HEK293 (cell line): ENCODE measurements at regions not wholly inside any gene's neighbourhood (a gene's known extent, or its start where the extent isn't known, plus 50 kb on each side); places are given as distances from the start of the nearest gene placed in this dataset.

Experiments used
- CTCF ChIA-PET: fragments of 350-600 bp; formaldehyde crosslinking; extraction: SDS; loops from one replicate; lab custom pipeline; 2021; ENCODE audit warnings: antibody characterized with exemption; lab: Yijun Ruan, JAX
- POLR2A ChIA-PET: fragments of 300-600 bp; formaldehyde crosslinking; extraction: SDS; loops from one replicate; lab custom pipeline; 2020; ENCODE audit warnings: antibody characterized with exemption, inconsistent platforms; lab: Yijun Ruan, JAX
- H3K27ac ChIP-seq: fragments of 200-500 bp; sonication (Bioruptor generic); 2 replicates; pipeline ENCODE4 v1.5.1; 2014; ENCODE audit warnings: low read depth, low read length, control low read depth, inconsistent platforms; ENCODE audit errors: extremely low read depth
- H3K36me3 ChIP-seq, 2 experiments: fragments of 200-500 bp in 1 of 2; sonication (Bioruptor generic) in 1 of 2; 1 replicate in 1 of 2; 2 replicates in 1 of 2; pipeline ENCODE4 v1.5.1; 2014 to 2017; ENCODE audit warnings: inconsistent platforms in 2 of 2, low read length in 2 of 2; ENCODE audit not compliant: control insufficient read depth in 2 of 2, insufficient read depth in 1 of 2
- H3K4me1 ChIP-seq: fragments of 200-500 bp; sonication (Bioruptor generic); 2 replicates; pipeline ENCODE4 v1.5.1; 2014; ENCODE audit warnings: mild to moderate bottlenecking, low read length, inconsistent platforms; ENCODE audit not compliant: control insufficient read depth, insufficient read depth
- H3K4me3 ChIP-seq: 2 replicates; pipeline ENCODE4 v1.5.1; 2011; ENCODE audit warnings: low read depth, mild to moderate bottlenecking, control low read depth, low read length, moderate library complexity
- H3K9me3 ChIP-seq: fragments of 200-500 bp; sonication (Bioruptor generic); 2 replicates; pipeline ENCODE4 v1.5.1; 2014; ENCODE audit warnings: low read depth, low read length, inconsistent platforms; ENCODE audit not compliant: control insufficient read depth, insufficient read depth
- BCL11A ChIP-seq: fragments of 450-650 bp; formaldehyde crosslinking; IDR thresholded peaks from 2 replicates; pipeline ENCODE4 v1.5.1; 2016; ENCODE audit warnings: low read depth, missing biosample characterization, missing genetic modification characterization
- GLI2 ChIP-seq: fragments of 450-650 bp; formaldehyde crosslinking; IDR thresholded peaks from 2 replicates; pipeline ENCODE4; 2017; ENCODE audit warnings: missing biosample characterization, missing genetic modification characterization, low read depth, borderline replicate concordance
- HOXD13 ChIP-seq: sonication (generic); formaldehyde crosslinking; IDR thresholded peaks from 2 replicates; pipeline ENCODE4 v1.8.0; 2022; ENCODE audit warnings: missing genetic modification reagents, borderline replicate concordance
- KLF8 ChIP-seq: fragments of 450-650 bp; formaldehyde crosslinking; IDR thresholded peaks from 2 replicates; pipeline ENCODE4 v1.5.1; 2016; ENCODE audit warnings: missing biosample characterization, missing genetic modification characterization
- PRDM1 ChIP-seq: fragments of 450-650 bp; formaldehyde crosslinking; IDR thresholded peaks from 2 replicates; pipeline ENCODE4; 2016; ENCODE audit warnings: missing biosample characterization, missing genetic modification characterization
- SP3 ChIP-seq: fragments of 450-650 bp; formaldehyde crosslinking; IDR thresholded peaks from 2 replicates; pipeline ENCODE4 v1.5.1; 2016; ENCODE audit warnings: missing biosample characterization, missing genetic modification characterization
- TCF7L2 ChIP-seq: IDR thresholded peaks from 2 replicates; pipeline ENCODE4 v1.6.1; 2011; ENCODE audit warnings: low read depth, mild to moderate bottlenecking, inconsistent platforms, low read length, moderate library complexity, borderline replicate concordance
- ZBTB1 ChIP-seq: fragments of 450-650 bp; formaldehyde crosslinking; IDR thresholded peaks from 2 replicates; pipeline ENCODE4 v1.5.1; 2016; ENCODE audit warnings: missing biosample characterization, missing genetic modification characterization
- ZNF133 ChIP-seq: fragments of 450-650 bp; formaldehyde crosslinking; IDR thresholded peaks from 2 replicates; pipeline ENCODE4 v1.5.1; 2016; ENCODE audit warnings: missing biosample characterization, missing genetic modification characterization
- ZNF202 ChIP-seq: fragments of 450-650 bp; formaldehyde crosslinking; IDR thresholded peaks from 2 replicates; pipeline ENCODE4 v1.5.1; 2016; ENCODE audit warnings: missing biosample characterization, missing genetic modification characterization, borderline replicate concordance
- ZNF239 ChIP-seq: fragments of 450-650 bp; formaldehyde crosslinking; IDR thresholded peaks from 2 replicates; pipeline ENCODE4 v1.5.1; 2016; ENCODE audit warnings: missing biosample characterization, missing genetic modification characterization
- ZNF341 ChIP-seq: fragments of 450-650 bp; formaldehyde crosslinking; IDR thresholded peaks from 2 replicates; pipeline ENCODE4; 2016; ENCODE audit warnings: low read depth, missing biosample characterization, missing genetic modification characterization
- ZNF423 ChIP-seq: fragments of 450-650 bp; formaldehyde crosslinking; IDR thresholded peaks from 2 replicates; pipeline ENCODE4 v1.5.1; 2016; ENCODE audit warnings: missing biosample characterization, missing genetic modification characterization
- ZNF521 ChIP-seq: fragments of 450-650 bp; formaldehyde crosslinking; IDR thresholded peaks from 2 replicates; pipeline ENCODE4 v1.5.1; 2017; ENCODE audit warnings: missing biosample characterization, mild to moderate bottlenecking, missing genetic modification characterization
- ZNF544 ChIP-seq: fragments of 450-650 bp; formaldehyde crosslinking; IDR thresholded peaks from 2 replicates; pipeline ENCODE4 v1.5.0; 2017; ENCODE audit warnings: missing biosample characterization, missing genetic modification characterization
- ZNF664 ChIP-seq: fragments of 450-650 bp; formaldehyde crosslinking; IDR thresholded peaks from 2 replicates; pipeline ENCODE4 v1.5.1; 2016; ENCODE audit warnings: missing biosample characterization, missing genetic modification characterization
- ZNF768 ChIP-seq: fragments of 450-650 bp; formaldehyde crosslinking; IDR thresholded peaks from 2 replicates; pipeline ENCODE4 v1.5.1; 2018; ENCODE audit warnings: missing biosample characterization, mild to moderate bottlenecking, missing genetic modification characterization
- ZNF837 ChIP-seq: fragments of 450-650 bp; formaldehyde crosslinking; IDR thresholded peaks from 2 replicates; pipeline ENCODE4 v1.5.1; 2016; ENCODE audit warnings: missing biosample characterization, missing genetic modification characterization
- ZNF843 ChIP-seq: fragments of 450-650 bp; formaldehyde crosslinking; IDR thresholded peaks from 2 replicates; pipeline ENCODE4 v1.5.1; 2016; ENCODE audit warnings: missing biosample characterization, missing genetic modification characterization
- TF ChIP-seq, protein P1 (sequence below): fragments of 450-650 bp; formaldehyde crosslinking; IDR thresholded peaks from 2 replicates; pipeline ENCODE4 v1.5.1; 2016; ENCODE audit warnings: missing biosample characterization, missing genetic modification characterization, low read depth
- TF ChIP-seq, protein P2 (sequence below): fragments of 450-650 bp; formaldehyde crosslinking; IDR thresholded peaks from 2 replicates; pipeline ENCODE4 v1.5.1; 2016; ENCODE audit warnings: missing biosample characterization, missing genetic modification characterization
- TF ChIP-seq, protein P3 (sequence below): fragments of 450-650 bp; formaldehyde crosslinking; IDR thresholded peaks from 2 replicates; pipeline ENCODE4; 2016; ENCODE audit warnings: missing biosample characterization, missing genetic modification characterization
- TF ChIP-seq, protein P4 (sequence below): fragments of 450-650 bp; formaldehyde crosslinking; IDR thresholded peaks from 2 replicates; pipeline ENCODE4 v1.5.1; 2016; ENCODE audit warnings: missing biosample characterization, missing genetic modification characterization

DNA sequence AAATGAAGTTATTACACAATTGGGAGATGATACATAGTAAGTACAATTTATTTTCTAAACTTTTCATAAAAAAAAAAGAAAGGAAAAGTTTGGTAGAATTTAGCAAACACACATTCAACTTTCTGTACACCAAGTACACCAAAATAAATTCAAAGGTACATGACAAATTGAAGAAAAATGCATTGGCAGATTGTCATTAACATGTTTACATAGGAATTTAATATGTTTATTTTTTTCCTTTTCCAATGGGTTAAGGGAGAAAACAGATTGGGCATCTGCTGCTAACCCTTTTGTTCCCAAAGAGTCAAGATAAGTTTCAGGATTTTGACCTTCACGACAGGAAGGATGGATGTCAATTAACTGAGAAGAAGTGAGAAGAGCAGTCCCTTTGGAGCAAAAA, 620.4 kb downstream of the XIRP2 start:
- no peaks in the 10 kb centered on the region for H3K4me1 ChIP-seq
- CTCF ChIA-PET = no interaction called here
- H3K4me3 ChIP-seq = no peak overlapping the region
- TF ChIP-seq ZNF521 (no peak), BCL11A (no peak), ZNF768 (tag by site-specific recombination) (no peak), ZNF239 (tag by site-specific recombination) (no peak), ZBTB1 (tag by site-specific recombination) (no peak), ZNF843 (no peak), ZNF544 (tag by site-specific recombination) (no peak), HOXD13 (CRISPR knock-in tag) (no peak), ZNF664 (no peak), KLF8 (tag by site-specific recombination) (no peak), ZNF423 (tag by site-specific recombination) (no peak)
- TF ChIP-seq, protein P1, sequence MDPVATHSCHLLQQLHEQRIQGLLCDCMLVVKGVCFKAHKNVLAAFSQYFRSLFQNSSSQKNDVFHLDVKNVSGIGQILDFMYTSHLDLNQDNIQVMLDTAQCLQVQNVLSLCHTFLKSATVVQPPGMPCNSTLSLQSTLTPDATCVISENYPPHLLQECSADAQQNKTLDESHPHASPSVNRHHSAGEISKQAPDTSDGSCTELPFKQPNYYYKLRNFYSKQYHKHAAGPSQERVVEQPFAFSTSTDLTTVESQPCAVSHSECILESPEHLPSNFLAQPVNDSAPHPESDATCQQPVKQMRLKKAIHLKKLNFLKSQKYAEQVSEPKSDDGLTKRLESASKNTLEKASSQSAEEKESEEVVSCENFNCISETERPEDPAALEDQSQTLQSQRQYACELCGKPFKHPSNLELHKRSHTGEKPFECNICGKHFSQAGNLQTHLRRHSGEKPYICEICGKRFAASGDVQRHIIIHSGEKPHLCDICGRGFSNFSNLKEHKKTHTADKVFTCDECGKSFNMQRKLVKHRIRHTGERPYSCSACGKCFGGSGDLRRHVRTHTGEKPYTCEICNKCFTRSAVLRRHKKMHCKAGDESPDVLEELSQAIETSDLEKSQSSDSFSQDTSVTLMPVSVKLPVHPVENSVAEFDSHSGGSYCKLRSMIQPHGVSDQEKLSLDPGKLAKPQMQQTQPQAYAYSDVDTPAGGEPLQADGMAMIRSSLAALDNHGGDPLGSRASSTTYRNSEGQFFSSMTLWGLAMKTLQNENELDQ (tag by site-specific recombination) = no peak
- TF ChIP-seq, protein P2, sequence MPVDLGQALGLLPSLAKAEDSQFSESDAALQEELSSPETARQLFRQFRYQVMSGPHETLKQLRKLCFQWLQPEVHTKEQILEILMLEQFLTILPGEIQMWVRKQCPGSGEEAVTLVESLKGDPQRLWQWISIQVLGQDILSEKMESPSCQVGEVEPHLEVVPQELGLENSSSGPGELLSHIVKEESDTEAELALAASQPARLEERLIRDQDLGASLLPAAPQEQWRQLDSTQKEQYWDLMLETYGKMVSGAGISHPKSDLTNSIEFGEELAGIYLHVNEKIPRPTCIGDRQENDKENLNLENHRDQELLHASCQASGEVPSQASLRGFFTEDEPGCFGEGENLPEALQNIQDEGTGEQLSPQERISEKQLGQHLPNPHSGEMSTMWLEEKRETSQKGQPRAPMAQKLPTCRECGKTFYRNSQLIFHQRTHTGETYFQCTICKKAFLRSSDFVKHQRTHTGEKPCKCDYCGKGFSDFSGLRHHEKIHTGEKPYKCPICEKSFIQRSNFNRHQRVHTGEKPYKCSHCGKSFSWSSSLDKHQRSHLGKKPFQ = no peak
- TF ChIP-seq, protein P3, sequence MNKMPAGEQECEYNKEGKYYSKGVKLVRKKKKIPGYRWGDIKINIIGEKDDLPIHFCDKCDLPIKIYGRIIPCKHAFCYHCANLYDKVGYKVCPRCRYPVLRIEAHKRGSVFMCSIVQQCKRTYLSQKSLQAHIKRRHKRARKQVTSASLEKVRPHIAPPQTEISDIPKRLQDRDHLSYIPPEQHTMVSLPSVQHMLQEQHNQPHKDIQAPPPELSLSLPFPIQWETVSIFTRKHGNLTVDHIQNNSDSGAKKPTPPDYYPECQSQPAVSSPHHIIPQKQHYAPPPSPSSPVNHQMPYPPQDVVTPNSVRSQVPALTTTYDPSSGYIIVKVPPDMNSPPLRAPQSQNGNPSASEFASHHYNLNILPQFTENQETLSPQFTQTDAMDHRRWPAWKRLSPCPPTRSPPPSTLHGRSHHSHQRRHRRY = no peak
- TF ChIP-seq, all 188 proteins: peak for 0
- Histone ChIP-seq H3K27ac (no peak overlapping the region), H3K36me3 (no peaks in the 10 kb centered on the region), H3K9me3 (no peaks in the 10 kb centered on the region)
- POLR2A ChIA-PET = no interaction called here

DNA sequence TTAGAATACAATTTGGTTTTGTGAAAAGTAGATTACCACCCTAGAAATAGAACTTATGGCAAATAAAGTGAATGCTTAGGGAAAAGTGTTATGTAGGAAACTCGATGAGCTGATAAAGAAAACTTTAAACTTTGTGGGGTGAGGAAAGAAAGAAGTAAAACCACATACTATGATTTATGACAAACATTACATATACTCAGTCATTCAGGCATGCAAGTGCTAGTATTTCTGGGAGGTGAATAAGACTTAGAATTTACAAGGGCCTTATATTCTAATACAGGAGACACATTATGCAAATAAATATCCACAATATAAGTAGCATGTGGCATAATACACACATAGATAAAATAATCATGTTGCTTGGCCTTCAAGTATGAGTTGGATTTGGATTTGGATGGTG, 618.1 kb downstream of the XIRP2 start:
- Histone ChIP-seq H3K36me3 (no peaks in the 10 kb centered on the region), H3K4me1 (no peaks in the 10 kb centered on the region), H3K4me3 (no peak overlapping the region), H3K9me3 (no peaks in the 10 kb centered on the region), H3K27ac (no peak overlapping the region)
- ChIA-PET POLR2A (no interaction called here), CTCF (no interaction called here)
- TF ChIP-seq ZNF202 (tag by site-specific recombination) (no peak), ZNF843 (no peak), ZNF837 (tag by site-specific recombination) (no peak), TCF7L2 (no peak), ZNF133 (tag by site-specific recombination) (no peak), PRDM1 (no peak), SP3 (tag by site-specific recombination) (no peak), ZNF341 (tag by site-specific recombination) (no peak), GLI2 (tag by site-specific recombination) (no peak)
- TF ChIP-seq, protein P4, sequence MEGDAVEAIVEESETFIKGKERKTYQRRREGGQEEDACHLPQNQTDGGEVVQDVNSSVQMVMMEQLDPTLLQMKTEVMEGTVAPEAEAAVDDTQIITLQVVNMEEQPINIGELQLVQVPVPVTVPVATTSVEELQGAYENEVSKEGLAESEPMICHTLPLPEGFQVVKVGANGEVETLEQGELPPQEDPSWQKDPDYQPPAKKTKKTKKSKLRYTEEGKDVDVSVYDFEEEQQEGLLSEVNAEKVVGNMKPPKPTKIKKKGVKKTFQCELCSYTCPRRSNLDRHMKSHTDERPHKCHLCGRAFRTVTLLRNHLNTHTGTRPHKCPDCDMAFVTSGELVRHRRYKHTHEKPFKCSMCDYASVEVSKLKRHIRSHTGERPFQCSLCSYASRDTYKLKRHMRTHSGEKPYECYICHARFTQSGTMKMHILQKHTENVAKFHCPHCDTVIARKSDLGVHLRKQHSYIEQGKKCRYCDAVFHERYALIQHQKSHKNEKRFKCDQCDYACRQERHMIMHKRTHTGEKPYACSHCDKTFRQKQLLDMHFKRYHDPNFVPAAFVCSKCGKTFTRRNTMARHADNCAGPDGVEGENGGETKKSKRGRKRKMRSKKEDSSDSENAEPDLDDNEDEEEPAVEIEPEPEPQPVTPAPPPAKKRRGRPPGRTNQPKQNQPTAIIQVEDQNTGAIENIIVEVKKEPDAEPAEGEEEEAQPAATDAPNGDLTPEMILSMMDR (tag by site-specific recombination) = no peak
